Panc1 (cell line): ENCODE measurements at regions not wholly inside any gene's neighbourhood (a gene's known extent, or its start where the extent isn't known, plus 50 kb on each side); places are given as distances from the start of the nearest gene placed in this dataset.

ENCODE experiments used
- ATAC-seq: fragments of 200-7000 bp; cut with Tn5 transposase; 2 replicates; pipeline ENCODE4 v1.9.1; 2020; ENCODE audit warnings: mild to moderate bottlenecking, moderate library complexity
- BruUV-seq: library from RNA; stranded (reverse); fragments of 400-500 nt; replicated peaks from 2 replicates; lab custom pipeline; 2021; lab: Mats Ljungman, UMichigan
- CTCF ChIA-PET: fragments of 300-600 bp; sonication (Branson Sonifier 250); formaldehyde crosslinking; loops from one replicate; lab custom pipeline; 2022; ENCODE audit warnings: antibody characterized with exemption; lab: Charles Lee
- POLR2A ChIA-PET: fragments of 300-600 bp; sonication (Branson Sonifier 250); formaldehyde crosslinking; loops from one replicate; lab custom pipeline; 2022; ENCODE audit warnings: antibody characterized with exemption; lab: Charles Lee
- DNase-seq: peaks from one replicate; pipeline ENCODE4 v3.0.0-alpha.2; 2010; ENCODE audit warnings: low read depth, low spot score
- H3K27ac ChIP-seq: 2 replicates; pipeline ENCODE4 v1.5.1; 2011; ENCODE audit warnings: mild to moderate bottlenecking, low read length, inconsistent platforms
- H3K27me3 ChIP-seq: fragments of 200-500 bp; sonication (Bioruptor generic); 2 replicates; pipeline ENCODE4 v1.6.0; 2014; ENCODE audit warnings: low read length, inconsistent platforms; ENCODE audit not compliant: control insufficient read depth, insufficient read depth
- H3K36me3 ChIP-seq: fragments of 200-500 bp; sonication (Bioruptor generic); 2 replicates; pipeline ENCODE4 v1.5.1; 2014; ENCODE audit warnings: inconsistent platforms, mild to moderate bottlenecking, low read length, moderate library complexity; ENCODE audit not compliant: control insufficient read depth, insufficient read depth
- H3K4me1 ChIP-seq: 2 replicates; pipeline ENCODE4 v1.5.1; 2011; ENCODE audit warnings: inconsistent platforms, mild to moderate bottlenecking, low read length, moderate library complexity; ENCODE audit not compliant: control insufficient read depth, insufficient read depth
- H3K4me3 ChIP-seq, 2 experiments: 2 replicates each; pipeline ENCODE4 v1.5.1; 2011 to 2012; ENCODE audit warnings: low read depth in 2 of 2, low read length in 2 of 2, mild to moderate bottlenecking in 2 of 2, inconsistent platforms in 1 of 2, moderate library complexity in 1 of 2
- H3K9me3 ChIP-seq: fragments of 200-500 bp; sonication (Bioruptor generic); 2 replicates; pipeline ENCODE4 v1.5.1; 2014; ENCODE audit warnings: low read depth, mild to moderate bottlenecking, inconsistent platforms, low read length, moderate library complexity; ENCODE audit not compliant: control insufficient read depth, insufficient read depth
- POLR2AphosphoS5 ChIP-seq: IDR thresholded peaks from 2 replicates; pipeline ENCODE4 v1.6.1; 2012; ENCODE audit warnings: mild to moderate bottlenecking, low read depth, low read length, moderate library complexity
- SIN3A ChIP-seq: IDR thresholded peaks from 2 replicates; pipeline ENCODE4 v1.6.1; 2012; ENCODE audit warnings: low read depth, mild to moderate bottlenecking, low read length, moderate library complexity, borderline replicate concordance; ENCODE audit not compliant: insufficient read depth
- TCF7L2 ChIP-seq: IDR thresholded peaks from 2 replicates; pipeline ENCODE4 v1.6.1; 2011; ENCODE audit warnings: mild to moderate bottlenecking, low read depth, low read length, inconsistent platforms
- in situ Hi-C: cut with HindIII; loops from 2 replicates; pipeline ENCODE4 v1.10.0; 2016; ENCODE audit warnings: low sequenced_read_pairs, low pct_unique_long_range_greater_than_20kb
- intact Hi-C: fragments of 100-400 bp; cut with micrococcal nuclease; formaldehyde crosslinking; loops from one replicate; pipeline ENCODE4 v1.10.0; 2022; ENCODE audit not compliant: unreplicated experiment
- TF ChIP-seq, protein P1 (sequence below): fragments of 450-650 bp; IDR thresholded peaks from 2 replicates; pipeline ENCODE4 v1.5.1; 2017; ENCODE audit warnings: mild to moderate bottlenecking
- TF ChIP-seq, protein P2 (sequence below), 2 experiments: IDR thresholded peaks; 2 replicates each; pipeline ENCODE4 v1.6.1; 2011 to 2012; ENCODE audit warnings: low read depth in 2 of 2, control low read depth in 1 of 2, low read length in 1 of 2, mild to moderate bottlenecking in 1 of 2, moderate library complexity in 1 of 2; ENCODE audit not compliant: insufficient read depth in 1 of 2

DNA sequence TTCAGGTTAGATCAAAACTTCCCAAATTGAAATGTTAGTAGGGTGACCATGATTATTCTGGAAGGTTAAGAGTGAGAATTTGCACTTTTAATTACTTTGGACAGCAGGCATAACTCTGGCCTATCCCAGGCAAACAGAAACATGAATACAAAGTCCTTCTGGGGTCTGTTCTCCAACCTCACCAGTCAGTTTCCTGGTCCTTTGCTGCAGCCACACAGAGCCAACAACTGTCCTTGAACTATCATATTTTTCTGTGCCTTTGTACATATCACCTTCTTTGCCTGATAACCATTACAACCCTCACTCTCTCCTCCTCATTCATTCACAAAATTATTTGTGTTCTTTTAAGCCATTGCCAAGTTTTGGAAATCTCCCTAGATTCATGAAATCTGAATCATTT is 126.0 kb upstream of the GBE1 start:
- ATAC-seq (no peak), DNase-seq (no peak)
- in situ Hi-C loops (no loop called here), intact Hi-C loops (no loop called here)
- BruUV-seq = no TSS peak
- Histone ChIP-seq H3K27me3 (no peaks in the 10 kb centered on the region), H3K36me3 (no peaks in the 10 kb centered on the region), H3K9me3 (no peaks in the 10 kb centered on the region), H3K27ac (no peak overlapping the region), H3K4me3 (no peak overlapping the region), H3K4me1 (no peaks in the 10 kb centered on the region)
- TF ChIP-seq SIN3A (no peak), TCF7L2 (no peak), POLR2AphosphoS5 (no peak)
- TF ChIP-seq, protein P1, sequence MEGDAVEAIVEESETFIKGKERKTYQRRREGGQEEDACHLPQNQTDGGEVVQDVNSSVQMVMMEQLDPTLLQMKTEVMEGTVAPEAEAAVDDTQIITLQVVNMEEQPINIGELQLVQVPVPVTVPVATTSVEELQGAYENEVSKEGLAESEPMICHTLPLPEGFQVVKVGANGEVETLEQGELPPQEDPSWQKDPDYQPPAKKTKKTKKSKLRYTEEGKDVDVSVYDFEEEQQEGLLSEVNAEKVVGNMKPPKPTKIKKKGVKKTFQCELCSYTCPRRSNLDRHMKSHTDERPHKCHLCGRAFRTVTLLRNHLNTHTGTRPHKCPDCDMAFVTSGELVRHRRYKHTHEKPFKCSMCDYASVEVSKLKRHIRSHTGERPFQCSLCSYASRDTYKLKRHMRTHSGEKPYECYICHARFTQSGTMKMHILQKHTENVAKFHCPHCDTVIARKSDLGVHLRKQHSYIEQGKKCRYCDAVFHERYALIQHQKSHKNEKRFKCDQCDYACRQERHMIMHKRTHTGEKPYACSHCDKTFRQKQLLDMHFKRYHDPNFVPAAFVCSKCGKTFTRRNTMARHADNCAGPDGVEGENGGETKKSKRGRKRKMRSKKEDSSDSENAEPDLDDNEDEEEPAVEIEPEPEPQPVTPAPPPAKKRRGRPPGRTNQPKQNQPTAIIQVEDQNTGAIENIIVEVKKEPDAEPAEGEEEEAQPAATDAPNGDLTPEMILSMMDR = no peak
- TF ChIP-seq, protein P2, sequence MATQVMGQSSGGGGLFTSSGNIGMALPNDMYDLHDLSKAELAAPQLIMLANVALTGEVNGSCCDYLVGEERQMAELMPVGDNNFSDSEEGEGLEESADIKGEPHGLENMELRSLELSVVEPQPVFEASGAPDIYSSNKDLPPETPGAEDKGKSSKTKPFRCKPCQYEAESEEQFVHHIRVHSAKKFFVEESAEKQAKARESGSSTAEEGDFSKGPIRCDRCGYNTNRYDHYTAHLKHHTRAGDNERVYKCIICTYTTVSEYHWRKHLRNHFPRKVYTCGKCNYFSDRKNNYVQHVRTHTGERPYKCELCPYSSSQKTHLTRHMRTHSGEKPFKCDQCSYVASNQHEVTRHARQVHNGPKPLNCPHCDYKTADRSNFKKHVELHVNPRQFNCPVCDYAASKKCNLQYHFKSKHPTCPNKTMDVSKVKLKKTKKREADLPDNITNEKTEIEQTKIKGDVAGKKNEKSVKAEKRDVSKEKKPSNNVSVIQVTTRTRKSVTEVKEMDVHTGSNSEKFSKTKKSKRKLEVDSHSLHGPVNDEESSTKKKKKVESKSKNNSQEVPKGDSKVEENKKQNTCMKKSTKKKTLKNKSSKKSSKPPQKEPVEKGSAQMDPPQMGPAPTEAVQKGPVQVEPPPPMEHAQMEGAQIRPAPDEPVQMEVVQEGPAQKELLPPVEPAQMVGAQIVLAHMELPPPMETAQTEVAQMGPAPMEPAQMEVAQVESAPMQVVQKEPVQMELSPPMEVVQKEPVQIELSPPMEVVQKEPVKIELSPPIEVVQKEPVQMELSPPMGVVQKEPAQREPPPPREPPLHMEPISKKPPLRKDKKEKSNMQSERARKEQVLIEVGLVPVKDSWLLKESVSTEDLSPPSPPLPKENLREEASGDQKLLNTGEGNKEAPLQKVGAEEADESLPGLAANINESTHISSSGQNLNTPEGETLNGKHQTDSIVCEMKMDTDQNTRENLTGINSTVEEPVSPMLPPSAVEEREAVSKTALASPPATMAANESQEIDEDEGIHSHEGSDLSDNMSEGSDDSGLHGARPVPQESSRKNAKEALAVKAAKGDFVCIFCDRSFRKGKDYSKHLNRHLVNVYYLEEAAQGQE (IDR thresholded peaks at IDR 0.05; ENCODE audit: insufficient read depth in 1 of 2, low read depth in 2 of 2, low read length in 1 of 2) = no peak
- ChIA-PET POLR2A (no interaction called here), CTCF (no interaction called here)

DNA sequence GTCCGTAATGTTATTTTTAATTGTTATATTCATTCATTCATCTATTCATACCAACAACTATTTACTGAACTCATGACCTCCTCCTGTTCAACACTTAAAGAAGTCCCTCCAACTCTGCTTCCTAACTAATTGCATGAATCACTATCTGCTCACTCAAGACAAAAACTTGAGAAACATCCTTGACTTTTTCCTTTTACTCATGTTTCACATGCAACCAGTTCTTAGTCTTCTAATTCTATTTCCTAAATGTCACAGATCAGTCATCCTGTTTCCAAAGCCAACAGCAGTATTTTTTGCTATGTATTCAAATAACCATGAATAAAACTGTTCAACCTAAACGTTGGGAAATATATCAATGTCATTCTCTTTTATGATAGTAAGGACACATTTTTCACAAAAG is 124.6 kb upstream of the GBE1 start:
- CTCF ChIA-PET = no interaction called here
- no TSS peak for BruUV-seq
- DNase-seq (no peak), ATAC-seq (no peak)
- H3K27ac ChIP-seq = no peak overlapping the region
- no peaks in the 10 kb centered on the region for H3K9me3 ChIP-seq
- POLR2A ChIA-PET = no interaction called here
- H3K4me1 ChIP-seq = no peaks in the 10 kb centered on the region
- H3K36me3 ChIP-seq = no peaks in the 10 kb centered on the region
- H3K4me3 ChIP-seq = no peak overlapping the region
- no peaks in the 10 kb centered on the region for H3K27me3 ChIP-seq
- in situ Hi-C loops (no loop called here), intact Hi-C loops (no loop called here)
- TF ChIP-seq SIN3A = no peak
- TF ChIP-seq, protein P1 = no peak
- no peak for TF ChIP-seq TCF7L2
- TF ChIP-seq POLR2AphosphoS5 = no peak
- TF ChIP-seq, protein P2 (IDR thresholded peaks at IDR 0.05; ENCODE audit: insufficient read depth in 1 of 2, low read depth in 2 of 2, low read length in 1 of 2) = no peak
